Astrocyte (in vitro differentiated cells and primary cell): ENCODE measurements at regions not wholly inside any gene's neighbourhood (a gene's known extent, or its start where the extent isn't known, plus 50 kb on each side); places are given as distances from the start of the nearest gene placed in this dataset.

Experiments used
- CTCF ChIP-seq: IDR thresholded peaks from 2 replicates; pipeline ENCODE4 v1.5.1; 2011; ENCODE audit warnings: low read depth, mild to moderate bottlenecking, inconsistent platforms, low read length, moderate library complexity; ENCODE audit not compliant: insufficient read depth
- EZH2 ChIP-seq: IDR thresholded peaks from 2 replicates; pipeline ENCODE4 v1.6.1; 2012; ENCODE audit warnings: mild to moderate bottlenecking, low read length, inconsistent platforms; ENCODE audit not compliant: insufficient read depth

DNA sequence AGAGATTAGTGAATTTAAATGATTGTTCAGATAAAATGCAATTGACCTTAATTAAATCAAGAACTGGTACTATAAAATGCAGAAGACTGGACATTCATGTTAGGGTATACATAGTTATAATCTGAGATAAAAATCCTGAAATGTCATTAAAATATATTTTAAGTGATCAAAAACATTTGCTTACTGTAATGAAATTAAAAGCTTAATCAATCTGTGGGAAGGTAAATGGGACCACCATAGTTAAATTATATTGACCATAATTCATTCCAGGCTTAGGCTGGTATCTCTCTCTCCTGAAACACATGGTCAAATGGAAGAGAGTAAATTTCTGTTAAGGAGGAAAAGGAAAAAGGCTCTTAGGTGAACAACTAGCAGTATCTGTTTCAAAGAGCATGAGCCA, 474.4 kb downstream of the C4orf33 start:
- no peak for TF ChIP-seq CTCF
- no peak for TF ChIP-seq EZH2
